HG02571 (cell line): ENCODE measurements at regions not wholly inside any gene's neighbourhood (a gene's known extent, or its start where the extent isn't known, plus 50 kb on each side); places are given as distances from the start of the nearest gene placed in this dataset.

Experiments
- ATAC-seq: cut with Tn5 transposase; IDR thresholded peaks from one replicate; pipeline ENCODE4 v1.9.1; 2021; ENCODE audit warnings: mild to moderate bottlenecking, moderate library complexity; ENCODE audit not compliant: unreplicated experiment

DNA sequence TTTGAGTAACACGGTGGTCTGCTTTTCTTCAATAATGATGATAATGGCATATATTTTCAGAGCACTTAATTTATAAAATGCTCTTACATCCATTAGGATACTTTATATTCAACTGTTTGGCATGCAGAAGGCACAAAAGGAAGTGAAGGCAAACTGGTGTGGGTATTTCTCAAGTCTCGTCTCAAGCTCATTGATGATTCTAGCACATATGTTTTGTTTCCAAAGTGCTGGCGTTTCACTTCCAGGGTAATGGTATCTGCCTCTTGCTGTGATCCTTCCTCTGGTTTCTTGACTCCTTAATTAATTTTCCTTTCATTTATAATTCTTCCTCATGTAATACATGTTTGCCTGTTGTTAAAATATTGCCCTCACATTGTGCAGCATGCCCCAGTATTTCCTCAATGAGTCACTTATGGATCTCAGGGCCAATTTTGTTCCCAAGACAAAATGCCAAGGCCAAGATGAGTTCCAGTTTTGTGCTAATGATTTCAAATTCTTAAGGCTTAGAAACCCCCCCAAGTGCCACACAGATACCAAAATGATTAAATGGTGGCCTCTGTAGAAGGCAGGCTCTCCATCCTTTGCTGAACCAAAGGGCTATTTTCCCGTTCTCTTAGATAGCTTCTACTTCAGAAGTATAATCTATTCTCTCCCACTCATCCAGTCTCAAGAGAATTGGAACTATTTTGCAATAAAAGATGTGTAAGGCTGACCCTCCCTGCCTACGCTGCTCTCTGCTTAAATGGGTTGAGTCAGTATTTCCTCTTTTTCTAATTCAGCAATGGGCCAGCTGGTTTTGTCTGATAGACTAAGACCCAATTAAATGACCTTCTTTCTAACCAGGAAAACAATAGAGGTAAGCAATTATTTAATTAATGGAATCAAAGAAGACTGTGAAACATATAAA lies 171.2 kb downstream of the ZNF365 start:
- ATAC-seq, result no peak

DNA sequence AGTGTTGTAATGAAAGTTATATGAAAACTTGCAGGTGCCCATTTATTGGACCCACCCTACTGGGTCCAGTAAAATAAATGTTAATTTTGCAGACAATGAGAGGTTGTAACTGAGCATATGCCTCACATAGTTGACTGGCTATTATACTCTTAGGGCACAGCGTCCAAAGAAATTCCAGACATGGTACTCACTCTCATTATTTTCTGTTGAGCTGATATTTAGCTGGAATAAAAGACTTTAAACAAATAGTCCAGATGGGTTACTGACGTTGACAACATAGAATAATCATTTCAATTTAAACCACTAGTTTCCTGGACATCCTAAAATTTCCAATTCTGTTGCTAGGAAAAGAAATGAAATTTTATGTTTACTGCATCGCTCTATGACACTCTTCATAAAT lies 174.5 kb downstream of the ZNF365 start:
- ATAC-seq, result no peak

DNA sequence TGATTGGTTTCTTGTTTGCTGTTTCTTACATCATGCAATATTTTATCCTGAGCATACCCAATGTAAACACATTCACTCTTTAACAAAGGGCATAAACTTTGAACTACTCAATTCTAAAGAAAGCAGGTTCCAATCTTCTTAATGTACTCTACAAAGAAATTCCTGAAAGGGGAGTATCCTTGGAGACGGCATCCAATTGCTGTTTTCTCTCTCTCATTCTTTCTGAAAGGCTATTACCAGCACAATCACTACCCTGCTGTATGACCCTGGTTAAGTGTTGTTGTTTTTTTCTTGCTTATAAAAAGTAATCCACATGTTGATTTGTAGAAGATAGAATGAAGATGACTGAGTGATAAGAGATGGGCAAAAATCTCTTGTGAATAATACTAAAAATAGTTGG lies 176.0 kb downstream of the ZNF365 start:
- no peak for ATAC-seq

DNA sequence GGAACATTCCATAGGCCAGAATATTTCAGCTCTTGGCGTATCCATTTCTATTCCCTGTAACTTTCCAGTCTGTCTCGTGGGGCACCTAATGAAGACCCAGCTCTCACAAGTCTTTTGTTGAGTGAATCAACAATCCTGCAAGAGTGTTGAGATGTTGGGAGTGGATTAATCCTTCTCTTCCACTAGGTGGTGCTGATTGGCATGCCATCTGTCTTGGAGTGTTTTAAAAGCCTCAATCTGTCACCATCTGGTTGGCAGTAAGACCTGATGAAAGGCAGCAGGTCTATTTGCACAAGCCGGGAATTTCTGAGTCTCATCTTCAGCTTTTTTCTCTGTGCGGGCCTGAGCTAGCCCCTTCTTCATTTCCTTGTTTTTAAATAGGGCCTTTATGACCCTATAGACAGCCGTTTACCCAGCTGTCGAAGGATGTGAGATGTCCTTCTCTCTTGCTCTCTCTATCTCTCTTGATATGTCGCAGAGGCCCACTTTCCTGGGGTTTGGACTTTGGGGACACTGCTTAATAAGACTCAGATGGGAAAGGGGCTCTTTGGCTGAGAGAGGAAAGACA lies 180.5 kb downstream of the ZNF365 start:
- peak; percentile 74 for ATAC-seq

DNA sequence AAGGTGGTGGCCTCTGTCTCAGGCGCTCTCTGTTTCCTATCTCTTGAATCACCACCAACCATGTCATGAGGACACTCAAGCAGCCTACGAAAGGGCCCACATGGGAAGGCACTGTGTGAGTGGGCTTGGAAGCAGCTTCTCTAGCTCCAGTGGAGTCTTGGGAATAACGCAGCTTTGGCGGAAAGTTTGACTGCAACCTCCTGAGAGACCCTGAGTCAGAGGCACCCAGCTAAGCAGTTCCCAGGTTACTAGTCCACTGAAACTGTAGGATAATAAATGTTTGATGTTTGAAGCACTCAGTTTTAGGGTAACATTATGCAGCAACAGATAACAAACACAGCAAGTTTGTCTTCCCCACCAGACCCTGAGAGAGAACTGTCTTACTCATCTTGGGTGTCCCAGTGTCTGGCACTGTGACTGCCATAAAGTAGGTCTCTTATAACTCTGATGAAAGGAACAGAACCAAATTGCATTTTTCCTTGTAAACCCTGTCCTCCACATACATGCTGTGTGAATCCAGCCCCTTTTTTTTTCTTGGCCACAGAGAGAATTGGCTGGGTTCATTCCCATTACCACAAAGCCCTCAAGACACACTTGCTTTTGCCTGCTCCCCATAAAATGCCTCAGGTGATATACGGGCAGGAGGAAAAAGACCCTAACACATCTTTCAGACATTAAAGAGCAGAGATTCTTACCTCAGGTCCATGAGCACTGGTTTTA lies 185.5 kb downstream of the ZNF365 start:
- no peak for ATAC-seq

DNA sequence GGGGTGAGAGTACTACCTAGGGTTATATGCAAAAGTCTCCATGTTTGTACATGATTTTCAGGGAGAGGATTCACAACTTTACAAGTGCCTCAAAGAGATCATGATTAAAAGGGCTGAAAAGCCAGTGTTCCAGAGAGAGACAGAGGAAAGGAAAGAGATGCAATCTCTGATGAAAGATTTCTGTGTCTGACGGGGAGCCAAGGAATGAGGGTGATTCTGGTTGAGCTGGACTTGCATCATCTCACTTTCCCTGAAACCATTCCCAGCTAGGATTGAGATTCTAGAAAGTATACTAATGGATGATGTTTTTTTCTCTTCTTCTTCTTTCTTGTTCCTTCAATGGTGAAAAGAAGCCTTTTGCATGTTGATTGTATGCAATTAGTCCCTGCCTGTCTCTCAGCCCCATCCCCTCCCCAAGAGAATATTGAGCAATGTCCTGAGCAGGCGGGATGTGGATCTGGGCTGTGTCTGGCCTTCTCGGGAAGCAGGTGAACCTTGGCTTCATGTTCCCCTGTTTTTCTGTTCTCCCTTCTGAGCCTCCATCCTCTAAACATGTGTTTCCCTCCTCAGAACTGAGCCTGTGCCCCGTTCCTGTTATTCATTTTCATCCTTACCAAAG lies 186.1 kb downstream of the ZNF365 start:
- no peak for ATAC-seq

DNA sequence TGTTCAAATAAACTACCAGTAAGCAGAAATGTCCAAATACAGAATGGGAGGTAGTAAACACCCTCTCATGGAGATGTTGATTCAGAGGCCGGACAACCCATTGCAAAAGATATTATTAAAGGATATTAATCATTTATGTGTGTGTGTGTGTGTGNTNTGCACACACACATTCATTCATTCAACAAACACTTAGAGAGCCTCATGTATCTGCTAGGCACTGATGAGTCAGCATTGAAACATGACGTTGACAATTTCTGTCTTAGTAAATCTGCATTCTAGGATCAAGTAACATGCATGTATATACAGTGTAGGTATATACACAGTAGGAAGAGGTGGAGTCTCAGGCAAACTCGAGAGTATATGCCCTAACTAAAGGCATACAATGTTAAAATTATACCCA lies 187.0 kb downstream of the ZNF365 start:
- no peak for ATAC-seq

DNA sequence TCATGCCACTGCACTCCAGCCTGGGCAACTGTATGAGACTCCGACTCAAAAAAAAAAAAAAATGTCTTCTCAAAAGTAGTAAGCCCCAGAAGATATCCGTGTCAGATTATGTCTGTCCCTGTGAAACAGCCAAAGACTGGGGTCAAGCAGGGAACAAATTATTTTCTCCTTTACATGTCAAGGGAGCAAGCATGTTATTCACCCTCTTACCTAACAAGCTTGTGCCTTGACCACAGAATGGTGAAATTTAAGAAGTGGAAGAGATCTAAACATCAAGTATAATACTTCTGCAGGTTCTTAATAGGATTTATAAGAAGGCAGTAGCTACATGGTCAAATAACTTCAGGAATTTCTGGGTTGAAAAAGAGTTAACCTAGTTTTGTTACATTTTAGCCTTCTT lies 187.9 kb downstream of the ZNF365 start:
- no peak for ATAC-seq

DNA sequence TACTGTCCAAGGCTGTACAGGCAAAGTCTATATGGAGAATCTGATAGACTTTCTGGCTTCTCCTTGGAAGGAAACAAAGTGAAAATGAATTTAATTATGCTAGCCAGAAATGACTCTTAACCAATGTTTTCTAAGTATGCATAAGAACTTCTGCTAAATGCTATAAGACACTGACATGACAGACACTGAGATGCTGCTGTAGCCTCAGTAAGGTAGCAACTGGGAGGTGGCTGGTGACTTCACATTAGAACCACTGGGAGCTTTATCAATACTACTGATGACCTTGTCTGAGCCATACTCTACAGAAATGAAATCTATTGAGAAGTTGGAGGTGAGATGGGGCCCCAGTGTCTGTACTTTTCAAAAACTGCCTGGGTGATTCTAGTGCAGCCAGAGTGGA lies 188.6 kb downstream of the ZNF365 start:
- ATAC-seq, result no peak

DNA sequence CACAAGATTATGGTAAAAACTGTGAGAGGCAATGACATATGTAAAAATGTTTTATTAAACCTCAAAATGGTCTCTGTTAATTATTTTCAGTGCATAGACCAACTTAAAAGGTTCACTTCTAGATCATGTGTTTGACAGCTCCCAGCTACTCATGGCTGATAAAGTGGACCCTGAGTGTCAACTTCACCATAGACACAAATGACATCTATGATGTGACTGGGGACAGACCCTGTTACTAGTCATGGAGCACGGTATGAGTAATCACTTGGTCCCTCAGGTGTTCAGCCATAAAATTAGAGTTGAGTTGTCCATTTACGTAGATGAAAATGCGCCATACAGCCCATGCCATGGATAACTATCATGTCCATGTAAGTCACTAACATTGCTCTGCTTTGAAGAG lies 199.8 kb downstream of the ZNF365 start:
- ATAC-seq, result no peak

DNA sequence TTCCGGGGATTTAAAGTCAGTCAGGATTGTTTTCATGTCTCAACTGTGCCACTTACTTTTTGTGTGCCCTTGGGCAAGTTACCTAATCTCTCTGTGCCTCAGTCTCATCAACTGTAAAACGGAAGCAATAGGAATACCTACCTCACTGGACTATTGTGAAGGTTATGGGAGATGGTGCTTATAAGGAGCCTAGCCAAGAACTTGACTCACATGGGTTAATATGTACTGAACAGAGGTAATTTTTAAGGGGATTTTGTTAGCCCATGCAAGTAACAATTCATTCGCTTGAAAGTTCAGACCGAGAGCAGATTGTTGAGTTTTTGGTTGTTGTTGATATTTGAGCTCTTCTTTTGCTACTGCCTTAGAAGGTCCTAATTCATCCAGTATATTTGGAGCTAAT lies 202.9 kb downstream of the ZNF365 start:
- no peak for ATAC-seq

DNA sequence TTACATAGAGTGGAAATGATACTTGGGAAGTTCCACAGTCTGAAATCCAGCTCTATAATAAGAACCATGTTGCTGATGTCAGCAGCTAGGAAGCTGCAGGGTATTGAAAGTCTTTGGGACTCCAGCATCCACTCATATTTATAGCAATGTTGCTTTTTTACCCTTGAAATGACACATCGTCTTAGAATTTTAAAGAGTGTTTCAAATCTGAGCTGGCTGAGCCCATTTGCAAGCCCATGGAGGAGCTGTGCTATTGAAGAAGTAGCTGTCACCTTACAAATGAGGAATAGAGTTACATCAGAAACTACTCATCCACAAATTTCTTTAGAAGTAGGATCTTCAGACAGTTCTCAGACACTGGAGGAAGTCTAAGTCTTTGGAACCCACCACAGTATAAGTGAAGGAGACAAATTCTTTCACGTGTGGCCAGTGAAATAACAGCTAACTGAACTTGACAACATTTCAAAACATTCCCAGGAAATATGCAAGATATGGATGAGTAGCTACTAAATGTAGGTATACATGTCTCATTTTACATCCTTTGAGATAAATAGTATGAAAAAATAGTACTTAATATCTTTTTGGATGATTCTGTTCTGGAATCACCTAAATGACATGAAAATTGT lies 203.6 kb downstream of the ZNF365 start:
- no peak for ATAC-seq

DNA sequence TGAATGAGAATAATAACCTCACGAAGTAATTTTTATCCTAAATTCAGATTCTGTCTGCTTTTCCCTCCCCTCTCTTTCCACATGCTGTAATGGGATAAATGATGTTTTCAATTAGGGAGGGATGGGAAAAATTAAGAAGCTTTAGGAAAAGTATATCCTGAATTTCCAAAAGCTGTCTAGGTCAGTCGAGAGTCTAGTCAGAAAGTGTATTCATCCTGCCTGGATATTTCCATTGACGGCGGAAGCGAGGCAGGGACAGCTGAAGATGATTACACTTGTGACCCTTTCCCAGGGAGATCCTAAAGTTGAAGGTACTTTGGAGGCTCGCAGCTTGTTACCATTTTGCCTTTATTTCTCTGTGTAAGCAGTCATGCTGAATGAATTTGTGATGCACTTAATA lies 204.1 kb downstream of the ZNF365 start:
- no peak for ATAC-seq

DNA sequence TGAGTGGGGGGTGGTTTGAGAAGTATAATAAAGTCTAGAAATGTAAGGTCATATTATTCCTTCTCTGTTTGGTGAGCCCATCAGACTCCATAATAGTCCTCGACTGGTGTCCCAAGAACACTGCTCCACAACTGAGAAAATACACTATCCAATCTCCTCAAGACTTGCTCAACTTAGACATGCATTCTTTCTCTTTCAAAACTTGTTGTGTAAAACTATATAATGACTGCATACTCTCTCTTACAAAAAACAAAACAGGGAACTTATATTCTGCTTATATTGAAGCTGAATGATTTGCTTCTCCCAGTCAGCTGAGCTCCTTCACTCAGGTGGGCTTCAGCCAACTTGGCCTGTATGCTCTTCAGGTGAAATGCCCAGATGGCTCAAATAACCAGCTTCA lies 204.7 kb downstream of the ZNF365 start:
- no peak for ATAC-seq

DNA sequence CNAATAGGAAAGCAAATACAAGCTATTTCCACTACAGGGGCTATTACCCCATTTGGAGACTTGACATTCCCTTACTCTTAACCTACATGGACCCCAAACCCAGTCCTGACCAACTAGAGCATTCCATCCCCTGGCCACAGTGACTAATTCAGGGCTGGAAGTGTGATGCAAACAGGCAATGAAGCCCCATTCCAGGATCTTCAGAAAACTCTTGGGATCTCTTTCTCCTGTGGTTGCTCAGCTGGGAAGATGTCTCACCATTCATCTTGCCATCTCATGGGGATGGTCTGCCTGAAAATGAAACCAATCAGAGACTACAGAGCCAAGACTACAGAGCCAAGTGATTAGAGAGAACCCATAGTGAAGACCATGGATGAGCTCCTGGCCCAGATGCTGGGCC lies 206.2 kb downstream of the ZNF365 start:
- ATAC-seq, result no peak

DNA sequence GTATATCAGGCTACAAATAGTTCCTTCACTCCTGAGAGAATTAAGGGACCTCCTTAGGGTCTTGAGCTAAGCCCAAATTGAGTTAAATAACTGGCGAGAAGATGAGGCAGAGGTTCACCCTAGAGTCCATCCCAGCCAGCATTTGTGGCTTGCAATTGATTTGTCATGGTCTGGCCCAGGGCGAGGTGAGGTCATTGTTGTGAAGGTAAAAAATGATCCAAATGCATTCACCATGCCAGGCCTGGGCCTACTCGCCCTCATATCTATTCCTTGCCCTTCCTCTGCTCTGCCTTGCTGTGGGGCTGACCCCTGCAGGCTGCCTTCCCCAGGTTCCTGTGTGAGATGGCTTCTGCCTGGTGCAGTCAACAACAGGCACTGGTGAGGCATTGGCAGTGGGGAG lies 207.2 kb downstream of the ZNF365 start:
- ATAC-seq, result no peak

DNA sequence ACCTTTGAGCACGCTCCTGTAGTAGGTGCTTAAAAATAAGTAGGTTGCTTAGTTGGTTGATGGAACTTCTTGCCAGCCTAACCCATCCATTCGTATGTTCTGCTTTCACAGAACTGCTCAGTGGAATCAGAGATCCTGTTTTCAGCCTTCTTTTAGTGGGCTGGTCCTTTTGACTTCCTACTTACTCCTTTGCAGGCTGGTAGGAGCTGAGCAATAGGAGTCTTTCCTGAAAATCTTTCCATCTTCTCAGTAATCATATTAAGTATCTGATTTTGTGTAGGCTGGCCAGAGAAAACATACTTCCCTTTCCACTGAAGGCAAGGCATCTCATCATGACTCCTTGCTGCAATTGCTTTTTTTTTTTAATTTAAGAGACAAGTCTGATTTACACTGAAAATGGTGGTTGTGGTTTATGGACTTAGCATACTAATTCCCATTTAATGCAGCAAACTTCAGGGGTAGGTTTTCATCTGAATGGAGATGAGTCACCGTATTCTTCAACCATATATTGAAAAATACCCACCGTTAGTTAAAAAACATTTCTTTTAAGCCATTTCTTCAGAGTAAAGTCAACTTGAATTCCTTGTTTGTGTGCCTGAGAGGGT lies 208.0 kb downstream of the ZNF365 start:
- no peak for ATAC-seq

DNA sequence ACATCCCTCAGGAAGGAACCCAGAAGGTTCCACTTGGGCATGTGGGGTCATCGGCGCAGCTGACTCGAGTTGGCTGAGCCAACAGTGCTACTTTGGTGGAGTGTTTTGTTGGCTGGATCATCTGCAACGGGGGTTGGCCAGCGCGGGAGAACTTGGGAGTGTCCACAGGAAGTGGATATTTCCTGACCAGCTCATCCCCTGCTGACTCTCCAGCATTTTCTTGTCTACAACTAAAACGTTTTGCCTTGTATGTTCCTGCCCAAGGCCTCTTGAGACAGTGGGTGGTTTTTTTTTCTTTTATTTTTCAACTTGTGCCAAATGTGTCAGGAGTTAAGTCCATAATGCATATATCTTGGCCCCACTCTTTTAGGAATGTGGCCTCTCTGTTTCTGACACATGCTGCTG lies 208.6 kb downstream of the ZNF365 start:
- ATAC-seq, result no peak

DNA sequence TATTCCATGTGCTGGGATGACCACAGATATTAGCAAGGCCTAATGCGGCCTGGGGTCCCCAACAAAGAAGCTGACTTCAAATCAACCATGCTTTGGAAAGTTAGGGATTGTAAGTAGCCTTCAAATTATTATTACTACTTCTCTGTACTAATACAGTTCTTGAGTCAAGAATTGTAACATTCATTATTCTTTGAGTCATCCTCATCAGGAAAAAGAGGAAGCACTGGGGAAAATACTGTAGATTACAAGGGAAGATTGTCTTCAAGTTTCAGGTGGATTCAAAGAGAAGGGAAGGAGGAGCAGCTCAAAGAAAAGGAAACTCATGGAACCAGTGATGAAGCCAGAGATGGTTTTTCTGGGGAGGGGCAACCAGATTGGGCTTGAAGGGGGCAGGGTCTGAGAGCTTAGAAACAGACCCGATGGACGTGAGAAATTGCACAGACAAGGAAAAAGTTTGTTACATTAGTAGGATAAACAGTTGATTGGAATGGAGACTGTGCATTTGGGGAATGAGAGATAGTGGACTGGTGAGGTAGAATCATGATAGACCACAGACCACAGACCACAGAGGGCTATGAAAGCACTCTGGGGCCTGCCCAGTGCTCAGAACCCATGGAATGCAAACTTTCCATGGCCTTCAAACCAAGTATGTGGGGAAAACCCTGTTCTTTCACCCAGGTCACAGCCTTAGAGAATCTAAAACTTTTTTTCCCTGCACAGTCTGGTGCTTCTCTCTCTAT lies 209.9 kb downstream of the ZNF365 start:
- no peak for ATAC-seq

DNA sequence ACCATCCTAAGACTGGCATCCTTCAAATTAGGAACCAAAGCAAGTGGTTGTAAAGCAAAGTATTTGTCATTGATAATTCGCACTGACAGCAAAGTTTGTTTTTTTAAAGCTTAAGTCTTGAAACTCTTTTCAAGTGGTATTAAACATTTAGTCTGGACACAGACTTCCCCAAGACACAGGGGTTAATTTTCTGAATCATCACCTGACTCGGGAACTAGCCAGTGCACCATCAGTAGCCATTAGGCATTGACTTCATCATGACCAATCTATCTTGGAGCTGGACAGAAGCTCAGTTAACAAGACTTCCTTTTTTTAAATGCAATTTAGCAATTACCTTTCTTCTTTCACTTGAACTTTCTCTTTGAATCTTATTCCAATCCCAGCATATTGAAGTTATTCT lies 210.6 kb downstream of the ZNF365 start:
- ATAC-seq, result no peak
